Erythroblast (primary cell): ENCODE measurements at regions not wholly inside any gene's neighbourhood (a gene's known extent, or its start where the extent isn't known, plus 50 kb on each side); places are given as distances from the start of the nearest gene placed in this dataset.

Experiments used
- GATA1 ChIP-seq: IDR thresholded peaks from 2 replicates; pipeline ENCODE4 v1.6.1; 2011; ENCODE audit warnings: low read depth, mild to moderate bottlenecking, control low read depth, low read length, moderate library complexity
- POLR2A ChIP-seq: IDR thresholded peaks from 2 replicates; pipeline ENCODE4 v1.6.1; 2011; ENCODE audit warnings: mild to moderate bottlenecking, low read length

GRCh38 chr2:221204699-221205098 is 367.4 kb downstream of the EPHA4 start:
- no peak for TF ChIP-seq POLR2A
- no peak for TF ChIP-seq GATA1
